GM13977 (cell line): ENCODE measurements at regions not wholly inside any gene's neighbourhood (a gene's known extent, or its start where the extent isn't known, plus 50 kb on each side); places are given as distances from the start of the nearest gene placed in this dataset.

Experiments used
- DNase-seq: peaks from one replicate; pipeline ENCODE4 v3.0.0; 2012; ENCODE audit warnings: low spot score
- CTCF ChIP-seq: IDR thresholded peaks from 2 replicates; pipeline ENCODE4 v1.5.1; 2012; ENCODE audit warnings: mild to moderate bottlenecking, control low read depth; ENCODE audit not compliant: insufficient read depth; ENCODE audit errors: extremely low read depth, missing control alignments
- in situ Hi-C: fragments of 300-500 bp; cut with MboI; formaldehyde crosslinking; loops from one replicate; pipeline ENCODE4 v1.12.0; 2022; ENCODE audit warnings: low sequenced_read_pairs, low pct_unique_long_range_greater_than_20kb, mixed read lengths, inconsistent platforms; ENCODE audit not compliant: unreplicated experiment

- in situ Hi-C loops: no loop called here
- no peak for TF ChIP-seq CTCF
- no peak for DNase-seq
Measured at GRCh38 chr3:126275620-126275904, 81.6 kb downstream of the KLF15 start.

GRCh38 chr3:126274735-126275619 is 82.2 kb downstream of the KLF15 start:
- no peak for DNase-seq
- in situ Hi-C loops: no loop called here
- TF ChIP-seq CTCF: no peak

GRCh38 chr3:126270145-126270811 is 86.9 kb downstream of the KLF15 start:
- no peak for DNase-seq
- in situ Hi-C loops: no loop called here
- TF ChIP-seq CTCF: no peak

- in situ Hi-C loops: no loop called here
- DNase-seq: no peak
- TF ChIP-seq CTCF: no peak
Measured at GRCh38 chr3:126269354-126269753, 87.9 kb downstream of the KLF15 start.

- no peak for TF ChIP-seq CTCF
- in situ Hi-C loops: no loop called here
- DNase-seq: no peak
Measured at GRCh38 chr3:126268866-126269265, 88.3 kb downstream of the KLF15 start.

GRCh38 chr3:126267976-126268615 is 87.7 kb upstream of the ALDH1L1 start:
- no peak for TF ChIP-seq CTCF
- in situ Hi-C loops: no loop called here
- no peak for DNase-seq
